ENCODE measurements at regions not wholly inside any gene's neighbourhood (a gene's known extent, or its start where the extent isn't known, plus 50 kb on each side); places are given as distances from the start of the nearest gene placed in this dataset.
A peak's percentile ranks its signal among the peaks of the same experiment; 100 is the strongest.

GRCh38 chr10:121084016-121084674 lies 233.0 kb downstream of the WDR11 start:
- ChIA-PET POLR2A (interaction anchor here (0.5 to 1.3 kb wide), 2 partner anchors 13 to 19 kb away, joined by 3 read pairs; no protein-coding TSS in a partner anchor), CTCF (interaction anchor here (1.2 to 1.6 kb wide), 2 partner anchors 13 to 14 kb away, joined by 3 to 4 read pairs; no protein-coding TSS in a partner anchor)
- Histone ChIP-seq H3K27me3 (replicated peaks; ENCODE audit: control insufficient read depth, insufficient read depth, low read length) (no peaks in the 10 kb centered on the region), H3K9me3 (no peaks in the 10 kb centered on the region), H3K4me1 (peaks cover 71% of the 10 kb centered on the region), H3K36me3 (ENCODE audit: control insufficient read depth, insufficient read depth, low read length) (no peaks in the 10 kb centered on the region), H3K4me3 (ENCODE audit: low read depth, low read length) (no peak overlapping the region)
- no peaks in the 10 kb centered on the region for H3K27me3 Mint-ChIP-seq (ENCODE audit: insufficient read depth, unreplicated experiment)
- intact Hi-C loops (cut with micrococcal nuclease; ENCODE audit: unreplicated experiment), result loop anchor here (5.0 kb wide), 1 partner anchor 353 kb away; no protein-coding TSS in a partner anchor
- TF ChIP-seq CTCF (IDR thresholded peaks at IDR 0.05; ENCODE audit: insufficient read depth in 1 of 2, low read depth in 1 of 2, low read length in 1 of 2, severe bottlenecking in 1 of 2, unreplicated experiment in 1 of 2), result no peak
- peak overlapping the region; percentile 39 for H3K27ac Mint-ChIP-seq (ENCODE audit: unreplicated experiment)
- H3K4me1 Mint-ChIP-seq (ENCODE audit: low read depth, unreplicated experiment), result peaks cover 58% of the 10 kb centered on the region
- no peak for DNase-seq
- H3K36me3 Mint-ChIP-seq (ENCODE audit: insufficient read depth, unreplicated experiment), result no peaks in the 10 kb centered on the region
- no peaks in the 10 kb centered on the region for H3K9me3 Mint-ChIP-seq (ENCODE audit: unreplicated experiment)
- no peak overlapping the region for H3K4me3 Mint-ChIP-seq (ENCODE audit: unreplicated experiment)
- BruUV-seq (replicated peaks), result no TSS peak

GRCh38 chr10:121084675-121085070 lies 233.5 kb downstream of the WDR11 start:
- Mint-ChIP-seq H3K27ac (ENCODE audit: unreplicated experiment) (peak overlapping the region; percentile 39), H3K4me1 (ENCODE audit: low read depth, unreplicated experiment) (peaks cover 53% of the 10 kb centered on the region), H3K4me3 (ENCODE audit: unreplicated experiment) (no peak overlapping the region), H3K27me3 (ENCODE audit: insufficient read depth, unreplicated experiment) (no peaks in the 10 kb centered on the region), H3K9me3 (ENCODE audit: unreplicated experiment) (no peaks in the 10 kb centered on the region), H3K36me3 (ENCODE audit: insufficient read depth, unreplicated experiment) (no peaks in the 10 kb centered on the region)
- ChIA-PET CTCF (interaction anchor here (1.6 kb wide), 1 partner anchor 12 kb away, joined by 4 read pairs; no protein-coding TSS in a partner anchor), POLR2A (interaction anchor here (0.5 kb wide), 1 partner anchor 19 kb away, joined by 3 read pairs; no protein-coding TSS in a partner anchor)
- intact Hi-C loops (cut with micrococcal nuclease; ENCODE audit: unreplicated experiment), result loop anchor here (5.0 kb wide), 1 partner anchor 353 kb away; no protein-coding TSS in a partner anchor
- no peak for TF ChIP-seq CTCF (IDR thresholded peaks at IDR 0.05; ENCODE audit: insufficient read depth in 1 of 2, low read depth in 1 of 2, low read length in 1 of 2, severe bottlenecking in 1 of 2, unreplicated experiment in 1 of 2)
- no peaks in the 10 kb centered on the region for H3K36me3 ChIP-seq (ENCODE audit: control insufficient read depth, insufficient read depth, low read length)
- H3K4me3 ChIP-seq (ENCODE audit: low read depth, low read length), result no peak overlapping the region
- peaks cover 66% of the 10 kb centered on the region for H3K4me1 ChIP-seq
- DNase-seq, result no peak
- BruUV-seq (replicated peaks), result no TSS peak
- no peaks in the 10 kb centered on the region for H3K27me3 ChIP-seq (replicated peaks; ENCODE audit: control insufficient read depth, insufficient read depth, low read length)
- no peaks in the 10 kb centered on the region for H3K9me3 ChIP-seq

DNA sequence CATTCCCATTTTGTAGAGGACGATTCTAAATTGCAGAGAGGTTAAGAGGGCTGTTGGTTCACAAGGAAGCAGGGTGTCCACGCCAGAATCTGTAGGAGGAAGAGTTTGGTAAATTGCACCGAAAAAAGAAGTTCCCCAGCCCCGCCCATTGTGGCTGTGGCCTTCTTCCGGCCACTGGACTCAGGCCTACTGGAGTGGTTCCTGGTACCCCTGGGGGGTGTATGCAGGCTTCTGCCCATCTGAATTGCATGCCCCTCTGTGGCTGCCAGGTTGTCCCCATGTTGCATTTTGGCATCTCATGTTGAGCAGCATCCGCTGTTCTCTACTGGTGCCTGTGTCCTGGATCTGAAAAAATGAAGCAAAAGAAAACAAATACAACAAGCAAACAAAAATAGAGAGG lies 234.2 kb downstream of the WDR11 start:
- no peak overlapping the region for H3K4me3 Mint-ChIP-seq (ENCODE audit: unreplicated experiment)
- POLR2A ChIA-PET, result no interaction called here
- Histone ChIP-seq H3K36me3 (ENCODE audit: control insufficient read depth, insufficient read depth, low read length) (no peaks in the 10 kb centered on the region), H3K27me3 (replicated peaks; ENCODE audit: control insufficient read depth, insufficient read depth, low read length) (no peaks in the 10 kb centered on the region), H3K4me3 (ENCODE audit: low read depth, low read length) (no peak overlapping the region), H3K9me3 (no peaks in the 10 kb centered on the region), H3K4me1 (peaks cover 59% of the 10 kb centered on the region)
- H3K27me3 Mint-ChIP-seq (ENCODE audit: insufficient read depth, unreplicated experiment), result no peaks in the 10 kb centered on the region
- CTCF ChIA-PET, result interaction anchor here (1.6 kb wide), 1 partner anchor 12 kb away, joined by 4 read pairs; no protein-coding TSS in a partner anchor
- H3K4me1 Mint-ChIP-seq (ENCODE audit: low read depth, unreplicated experiment), result peaks cover 46% of the 10 kb centered on the region
- no peaks in the 10 kb centered on the region for H3K9me3 Mint-ChIP-seq (ENCODE audit: unreplicated experiment)
- no peak for TF ChIP-seq CTCF (IDR thresholded peaks at IDR 0.05; ENCODE audit: insufficient read depth in 1 of 2, low read depth in 1 of 2, low read length in 1 of 2, severe bottlenecking in 1 of 2, unreplicated experiment in 1 of 2)
- H3K36me3 Mint-ChIP-seq (ENCODE audit: insufficient read depth, unreplicated experiment), result no peaks in the 10 kb centered on the region
- BruUV-seq (replicated peaks), result no TSS peak
- intact Hi-C loops (cut with micrococcal nuclease; ENCODE audit: unreplicated experiment), result no loop called here
- no peak overlapping the region for H3K27ac Mint-ChIP-seq (ENCODE audit: unreplicated experiment)
- DNase-seq, result no peak
